A673 (cell line): ENCODE measurements at regions not wholly inside any gene's neighbourhood (a gene's known extent, or its start where the extent isn't known, plus 50 kb on each side); places are given as distances from the start of the nearest gene placed in this dataset.

Source experiments
- EZH2 ChIP-seq: fragments of 200-600 bp; sonication (generic); IDR thresholded peaks from 2 replicates; pipeline ENCODE4 v1.6.1; 2017; ENCODE audit warnings: borderline replicate concordance, low read depth, mild to moderate bottlenecking, mixed read lengths, antibody characterized with exemption, low read length; ENCODE audit not compliant: poor library complexity, severe bottlenecking
- TF ChIP-seq, protein P1 (sequence below): fragments of 300-800, 200-600 bp; sonication (generic); conservative IDR thresholded peaks from 2 replicates; pipeline ENCODE4 v1.5.1; 2017; ENCODE audit warnings: low read depth, mild to moderate bottlenecking, antibody characterized with exemption, low read length, moderate library complexity, mixed read lengths

DNA sequence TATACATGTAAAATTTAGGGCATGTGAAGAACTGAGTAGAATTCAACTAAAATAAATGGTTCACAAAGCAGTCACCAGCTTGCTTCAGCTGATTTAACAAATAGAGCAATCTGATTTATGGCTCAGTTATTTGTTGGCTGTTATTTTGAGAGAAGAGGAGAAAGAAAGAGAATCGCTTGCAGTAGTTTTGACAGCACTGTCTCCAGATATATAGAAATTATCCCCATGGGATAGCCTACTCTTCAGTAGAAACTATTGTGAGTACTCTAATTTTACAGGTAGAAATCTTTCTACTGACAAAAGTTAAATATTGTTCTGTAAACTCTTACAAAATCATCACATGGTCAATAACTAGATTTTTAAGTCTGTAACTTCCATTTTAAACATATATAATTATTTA lies 1098.2 kb downstream of the MRPL39 start:
- TF ChIP-seq, protein P1, sequence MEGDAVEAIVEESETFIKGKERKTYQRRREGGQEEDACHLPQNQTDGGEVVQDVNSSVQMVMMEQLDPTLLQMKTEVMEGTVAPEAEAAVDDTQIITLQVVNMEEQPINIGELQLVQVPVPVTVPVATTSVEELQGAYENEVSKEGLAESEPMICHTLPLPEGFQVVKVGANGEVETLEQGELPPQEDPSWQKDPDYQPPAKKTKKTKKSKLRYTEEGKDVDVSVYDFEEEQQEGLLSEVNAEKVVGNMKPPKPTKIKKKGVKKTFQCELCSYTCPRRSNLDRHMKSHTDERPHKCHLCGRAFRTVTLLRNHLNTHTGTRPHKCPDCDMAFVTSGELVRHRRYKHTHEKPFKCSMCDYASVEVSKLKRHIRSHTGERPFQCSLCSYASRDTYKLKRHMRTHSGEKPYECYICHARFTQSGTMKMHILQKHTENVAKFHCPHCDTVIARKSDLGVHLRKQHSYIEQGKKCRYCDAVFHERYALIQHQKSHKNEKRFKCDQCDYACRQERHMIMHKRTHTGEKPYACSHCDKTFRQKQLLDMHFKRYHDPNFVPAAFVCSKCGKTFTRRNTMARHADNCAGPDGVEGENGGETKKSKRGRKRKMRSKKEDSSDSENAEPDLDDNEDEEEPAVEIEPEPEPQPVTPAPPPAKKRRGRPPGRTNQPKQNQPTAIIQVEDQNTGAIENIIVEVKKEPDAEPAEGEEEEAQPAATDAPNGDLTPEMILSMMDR = no peak
- no peak for TF ChIP-seq EZH2
